ENCODE measurements at regions not wholly inside any gene's neighbourhood (a gene's known extent, or its start where the extent isn't known, plus 50 kb on each side); places are given as distances from the start of the nearest gene placed in this dataset.

DNA sequence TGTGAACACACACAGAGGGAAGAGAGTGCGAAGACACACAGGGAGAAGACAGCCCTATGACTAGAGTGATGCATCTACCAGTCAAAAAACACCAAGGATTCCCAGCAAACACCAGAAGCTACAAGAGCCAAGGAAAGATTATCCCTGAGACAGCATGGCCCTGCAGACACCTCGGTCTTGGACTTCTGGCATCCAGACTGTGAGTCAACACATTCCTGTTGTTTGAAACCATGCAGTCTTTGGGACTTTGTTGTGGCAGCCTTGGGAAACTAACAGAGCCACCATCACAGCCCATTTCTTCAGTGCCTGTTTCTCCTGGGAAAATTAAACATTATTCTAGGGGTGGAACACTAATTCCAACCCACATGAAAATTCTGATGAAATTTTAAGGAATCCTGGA lies 220.6 kb downstream of the GXYLT1 start:
- DNase-seq, result no peak

DNA sequence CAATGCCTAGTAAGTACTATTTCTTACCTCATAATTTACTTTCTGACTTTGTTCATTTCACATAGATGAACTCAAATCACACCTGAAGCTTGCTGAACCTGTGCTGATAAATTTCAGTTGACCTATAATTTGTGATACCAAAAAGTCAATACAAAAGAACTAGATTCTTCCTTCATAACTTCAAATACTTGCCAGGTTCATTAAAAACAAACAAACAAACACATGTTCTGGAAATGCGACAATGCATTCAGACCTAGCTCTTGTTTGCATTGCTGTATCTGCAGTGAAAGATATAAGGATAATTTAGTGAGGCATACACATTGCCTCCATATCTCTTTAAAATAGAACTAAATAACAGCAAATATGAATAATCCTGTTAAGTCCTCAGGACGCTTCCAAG lies 221.3 kb downstream of the GXYLT1 start:
- DNase-seq, result no peak

GRCh38 chr12:41920355-41920754 lies 224.3 kb downstream of the GXYLT1 start:
- no peak for DNase-seq

GRCh38 chr12:41919526-41920261 lies 225.0 kb downstream of the GXYLT1 start:
- no peak for DNase-seq

DNA sequence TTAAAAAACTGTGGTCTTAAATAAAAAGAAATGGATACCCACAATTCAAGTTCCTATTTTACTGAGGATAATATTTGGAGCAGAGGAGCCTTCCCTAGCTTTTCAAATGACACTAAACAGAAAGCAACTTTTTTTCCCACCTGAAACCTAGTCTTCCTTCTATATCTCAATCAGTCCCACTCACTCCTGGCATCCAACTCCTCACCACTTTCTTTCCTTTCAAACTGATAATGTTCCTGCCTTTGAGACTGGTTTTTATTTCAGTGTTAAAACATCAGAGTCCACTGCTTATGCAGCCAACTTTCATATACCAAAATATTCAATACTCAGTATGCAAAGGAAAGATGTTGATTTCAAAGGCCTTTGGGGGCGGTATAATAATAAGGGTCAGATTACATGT lies 225.6 kb downstream of the GXYLT1 start:
- DNase-seq, result no peak

DNA sequence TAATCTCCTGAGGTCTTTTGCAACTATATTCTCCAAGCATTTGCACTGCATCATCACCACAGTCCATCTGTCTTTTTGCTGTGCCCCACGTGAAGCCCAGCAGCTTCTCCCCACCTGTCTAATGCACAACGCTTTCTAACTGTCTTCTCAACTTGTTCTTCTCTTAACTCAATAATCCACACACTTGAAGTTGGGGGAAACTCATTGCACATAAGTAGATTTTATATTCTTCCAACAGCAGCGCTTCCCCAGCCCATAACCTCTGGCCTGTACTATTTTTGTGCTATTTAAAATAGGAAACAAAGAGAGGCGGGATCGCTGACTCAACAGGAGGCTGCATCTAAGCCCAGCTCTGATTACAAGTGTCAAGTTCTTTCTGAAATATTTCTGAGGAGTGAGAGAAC lies 226.7 kb downstream of the GXYLT1 start:
- DNase-seq, result no peak

DNA sequence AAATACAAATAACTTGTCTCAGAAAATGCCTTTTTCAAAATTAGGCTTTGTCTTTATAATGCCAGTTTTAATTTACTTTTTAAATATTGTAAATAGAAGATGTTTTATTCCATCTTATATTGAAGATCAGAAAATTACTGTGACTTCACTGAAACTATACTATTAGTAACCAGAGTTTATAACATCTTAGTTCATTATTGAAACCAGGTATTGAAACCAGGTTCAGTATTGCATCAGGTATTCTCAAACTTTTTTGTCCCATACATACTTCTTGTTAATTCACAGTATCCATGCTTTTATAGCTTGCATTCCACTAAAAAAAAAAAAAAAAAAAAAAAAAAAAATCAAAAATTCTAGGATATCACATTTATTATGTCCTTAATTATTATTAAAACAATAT lies 227.5 kb downstream of the GXYLT1 start:
- no peak for DNase-seq

GRCh38 chr12:41910578-41911320 lies 233.9 kb downstream of the GXYLT1 start:
- no peak for DNase-seq

DNA sequence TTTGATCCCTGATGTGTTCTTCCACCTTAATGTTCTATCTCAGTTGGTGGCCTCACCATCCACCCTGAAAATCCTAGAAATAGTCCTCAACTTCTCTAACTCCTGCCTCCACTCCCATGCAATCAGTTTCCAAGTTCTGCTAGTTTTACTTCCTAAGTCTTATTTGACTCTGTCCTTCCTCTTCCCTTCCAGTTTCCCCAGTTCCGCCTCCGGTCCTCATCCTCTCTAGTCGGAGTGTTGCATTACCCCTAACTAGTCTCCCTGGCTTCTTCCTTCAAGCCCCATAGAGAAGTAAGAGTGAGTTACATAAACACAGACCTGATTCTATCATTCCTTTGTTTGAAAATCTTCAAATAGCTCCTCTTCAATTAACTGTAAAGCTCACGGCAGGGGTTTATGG lies 236.5 kb downstream of the GXYLT1 start:
- DNase-seq, result no peak

DNA sequence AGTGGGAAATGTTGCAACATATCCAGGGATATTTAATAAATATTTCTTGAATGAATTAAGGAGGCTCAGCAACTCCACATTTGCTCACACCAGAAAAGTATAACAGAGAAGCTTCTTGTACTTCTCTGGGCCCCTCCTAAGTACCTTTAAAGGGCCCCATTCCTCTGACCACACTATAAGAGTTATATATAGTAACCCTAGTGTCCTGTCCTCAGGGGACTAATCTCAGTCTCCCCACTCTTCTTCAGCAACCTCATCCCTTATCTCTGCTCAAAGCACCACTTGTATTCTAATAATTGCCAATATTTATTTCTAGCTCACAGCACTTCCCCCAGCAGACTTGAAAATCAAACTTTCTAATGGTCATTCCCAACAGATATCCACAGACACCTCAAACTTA lies 237.1 kb downstream of the GXYLT1 start:
- DNase-seq, result no peak

DNA sequence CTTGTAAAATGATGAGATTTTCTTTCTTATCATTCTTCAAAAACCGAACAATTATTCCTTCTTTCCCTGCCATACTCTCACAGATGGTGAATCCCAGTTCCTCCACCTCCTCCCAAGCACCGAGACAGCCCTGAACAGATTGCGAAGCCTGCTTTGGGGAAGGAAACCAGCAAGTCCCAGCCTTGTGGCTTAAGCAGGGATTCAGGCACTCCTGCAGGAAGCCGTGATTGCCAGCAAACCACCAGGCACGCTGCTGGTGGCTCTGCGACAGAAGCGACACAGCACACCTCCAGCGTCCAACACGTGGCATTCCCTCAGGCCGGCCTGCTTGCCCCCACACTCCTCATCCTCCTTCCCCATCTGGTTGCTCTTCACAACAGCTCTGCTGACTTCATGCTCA lies 237.7 kb downstream of the GXYLT1 start:
- DNase-seq, result no peak

GRCh38 chr12:41905759-41906297 lies 238.8 kb downstream of the GXYLT1 start:
- no peak for DNase-seq

DNA sequence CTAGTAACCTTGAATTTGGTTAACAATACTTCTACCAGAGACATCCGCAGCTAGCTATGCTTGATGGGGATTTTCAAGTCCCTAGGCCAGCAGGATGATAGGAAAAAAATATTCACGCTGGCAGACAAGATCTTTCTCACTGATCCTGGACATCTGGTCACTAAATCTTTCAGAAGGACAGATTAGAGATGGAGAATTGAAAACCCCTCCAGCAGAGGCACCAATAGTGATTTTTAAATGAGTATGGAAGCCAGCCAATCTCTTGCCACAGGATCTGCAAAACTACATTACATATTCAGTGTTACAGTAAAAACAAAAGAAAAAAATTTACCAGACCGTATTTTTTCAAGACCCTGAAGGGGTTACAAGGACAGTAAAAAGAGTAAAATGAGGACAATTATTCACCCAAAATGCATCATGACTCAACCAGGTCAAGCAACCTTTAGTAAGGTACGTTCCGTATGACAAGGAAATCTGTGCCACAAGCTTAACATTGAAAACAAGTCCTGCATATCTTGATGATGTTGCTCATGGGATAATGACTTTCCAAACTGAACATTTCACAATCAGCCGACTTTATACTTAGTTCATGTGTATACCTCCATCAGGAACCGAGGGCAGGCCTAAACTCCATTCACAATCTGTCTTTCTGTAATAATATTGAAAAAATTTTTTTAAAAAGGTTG lies 239.5 kb downstream of the GXYLT1 start:
- DNase-seq, result no peak

GRCh38 chr12:41904041-41904440 lies 240.6 kb downstream of the GXYLT1 start:
- no peak for DNase-seq

GRCh38 chr12:41903014-41903708 lies 241.5 kb downstream of the GXYLT1 start:
- no peak for DNase-seq

GRCh38 chr12:41899577-41899976 lies 245.1 kb downstream of the GXYLT1 start:
- DNase-seq, result no peak

DNA sequence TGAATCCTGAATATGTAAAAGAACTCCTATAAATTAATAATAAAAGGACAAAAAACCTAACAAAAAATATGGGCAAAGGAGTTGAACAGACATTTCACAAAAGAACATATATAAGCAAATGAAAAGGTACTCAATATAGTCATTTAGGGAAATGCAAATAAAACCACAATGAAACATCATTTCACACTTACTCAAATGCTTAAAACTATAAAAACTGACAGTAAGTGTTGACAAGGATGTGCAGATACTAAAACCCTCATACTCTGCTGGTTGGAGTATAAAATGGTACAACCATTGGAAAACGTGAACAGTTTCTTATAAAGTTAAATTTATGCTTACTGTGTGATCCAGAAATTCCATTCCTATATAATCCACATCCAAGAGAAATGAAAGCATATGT lies 247.1 kb downstream of the GXYLT1 start:
- no peak for DNase-seq

- no peak for DNase-seq
These were observed 251.2 kb downstream of the GXYLT1 start for GRCh38 chr12:41893491-41893890.

- DNase-seq, result no peak
These were observed 252.4 kb downstream of the GXYLT1 start for GRCh38 chr12:41892302-41892701.

- DNase-seq, result no peak
These were observed 253.4 kb downstream of the GXYLT1 start for GRCh38 chr12:41891226-41891625.

DNA sequence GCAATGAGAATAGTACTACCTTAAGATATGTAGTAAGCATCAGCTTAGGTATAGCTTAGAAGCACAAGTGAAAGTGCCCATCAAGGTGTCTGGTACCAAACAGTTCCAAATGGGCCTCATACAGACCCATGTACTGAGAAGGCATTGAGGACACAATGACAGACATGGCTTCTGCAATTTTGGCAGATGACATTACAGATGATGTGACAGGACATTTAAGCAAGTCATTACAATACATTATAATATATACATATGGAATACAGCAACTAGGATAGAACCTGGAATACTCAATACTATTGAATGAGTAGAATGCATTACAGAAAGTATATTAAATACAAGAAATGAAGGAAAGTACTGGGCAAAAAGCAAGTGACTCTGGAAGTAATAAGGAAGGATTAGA lies 256.4 kb downstream of the GXYLT1 start:
- DNase-seq, result no peak

GRCh38 chr12:41881891-41882805 lies 262.5 kb downstream of the GXYLT1 start:
- DNase-seq, result no peak

All from hematopoietic multipotent progenitor cell treated with erythropoietin and hydrocortisone succinate and interleukin-3 and kit ligand, for 6 days (in vitro differentiated cells).